Left lung (tissue), 4 donors: ENCODE measurements at regions not wholly inside any gene's neighbourhood (a gene's known extent, or its start where the extent isn't known, plus 50 kb on each side); places are given as distances from the start of the nearest gene placed in this dataset.

Experiments used
- ATAC-seq: fragments of 200-7000 bp; cut with Tn5 transposase; one replicate; pipeline ENCODE4 v1.9.1; 2020; ENCODE audit warnings: moderate library complexity
- DNase-seq, 4 donors: peaks; one replicate each; pipeline ENCODE4 v3.0.0-alpha.2; 2013 to 2020
- H3K27ac ChIP-seq, 2 donors: fragments of 200-600 bp; sonication (generic) in 1 of 2; one replicate each; pipeline versions ENCODE4 v1.5.0 to v1.8.0; 2020 to 2021
- H3K27me3 ChIP-seq, 2 donors: fragments of 200-600 bp; sonication (generic) in 1 of 2; one replicate each; pipeline versions ENCODE4 v1.5.0 to v1.8.0; 2020 to 2021
- H3K36me3 ChIP-seq, 2 donors: fragments of 200-600 bp; sonication (generic) in 1 of 2; one replicate each; pipeline versions ENCODE4 v1.5.0 to v1.8.0; 2020 to 2021
- H3K4me1 ChIP-seq, 2 donors: fragments of 200-600 bp; one replicate each; pipeline ENCODE4 v1.8.0; 2021
- H3K4me3 ChIP-seq, 2 donors: fragments of 200-600 bp; sonication (generic) in 1 of 2; one replicate each; pipeline versions ENCODE4 v1.5.0 to v1.8.0; 2020 to 2021; ENCODE audit warnings: mild to moderate bottlenecking in 1 of 2
- H3K9me3 ChIP-seq, 2 donors: fragments of 200-600 bp; sonication (generic) in 1 of 2; one replicate each; pipeline versions ENCODE4 v1.5.0 to v1.8.0; 2020 to 2021
- intact Hi-C, 2 donors: fragments of 100-400 bp; cut with DNase I; formaldehyde crosslinking; loops; one replicate each; pipeline versions ENCODE4 v1.11.2 to v1.14.2; 2022
- microRNA-seq, 2 donors: library from miRNA; unstranded; fragments of <30 nt; microRNA quantifications; one replicate each; pipeline ENCODE4, GENCODE V29; 2019
- TF ChIP-seq, protein P1 (sequence below), 2 donors: fragments of 200-600 bp; sonication (generic) in 1 of 2; IDR thresholded peaks; one replicate each; pipeline versions ENCODE4 v1.5.0 to v1.8.0; 2021; ENCODE audit warnings: antibody characterized with exemption in 2 of 2
- donor health status: DM: no; HTN: yes; CAD: no.
- donor health status: DM: no; HTN: no; CAD: no.

GRCh38 chr2:56132138-56132537 is 51.7 kb upstream of the CCDC85A start:
- no peaks in the 10 kb centered on the region for H3K36me3 ChIP-seq
- intact Hi-C loops, result no loop called here
- no peak overlapping the region for H3K27ac ChIP-seq
- no peaks in the 10 kb centered on the region for H3K4me1 ChIP-seq
- TF ChIP-seq, protein P1, sequence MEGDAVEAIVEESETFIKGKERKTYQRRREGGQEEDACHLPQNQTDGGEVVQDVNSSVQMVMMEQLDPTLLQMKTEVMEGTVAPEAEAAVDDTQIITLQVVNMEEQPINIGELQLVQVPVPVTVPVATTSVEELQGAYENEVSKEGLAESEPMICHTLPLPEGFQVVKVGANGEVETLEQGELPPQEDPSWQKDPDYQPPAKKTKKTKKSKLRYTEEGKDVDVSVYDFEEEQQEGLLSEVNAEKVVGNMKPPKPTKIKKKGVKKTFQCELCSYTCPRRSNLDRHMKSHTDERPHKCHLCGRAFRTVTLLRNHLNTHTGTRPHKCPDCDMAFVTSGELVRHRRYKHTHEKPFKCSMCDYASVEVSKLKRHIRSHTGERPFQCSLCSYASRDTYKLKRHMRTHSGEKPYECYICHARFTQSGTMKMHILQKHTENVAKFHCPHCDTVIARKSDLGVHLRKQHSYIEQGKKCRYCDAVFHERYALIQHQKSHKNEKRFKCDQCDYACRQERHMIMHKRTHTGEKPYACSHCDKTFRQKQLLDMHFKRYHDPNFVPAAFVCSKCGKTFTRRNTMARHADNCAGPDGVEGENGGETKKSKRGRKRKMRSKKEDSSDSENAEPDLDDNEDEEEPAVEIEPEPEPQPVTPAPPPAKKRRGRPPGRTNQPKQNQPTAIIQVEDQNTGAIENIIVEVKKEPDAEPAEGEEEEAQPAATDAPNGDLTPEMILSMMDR (IDR thresholded peaks at IDR 0.05), result peak in 1 of 2 donors; percentile 37
- H3K27me3 ChIP-seq, result no peaks in the 10 kb centered on the region
- ATAC-seq, result peak; percentile 64
- H3K9me3 ChIP-seq, result no peaks in the 10 kb centered on the region
- peak in 2 of 4 donors; percentile 30 to 51 for DNase-seq
- H3K4me3 ChIP-seq, result no peak overlapping the region

- intact Hi-C loops, result no loop called here
- Histone ChIP-seq H3K36me3 (no peaks in the 10 kb centered on the region), H3K4me1 (no peaks in the 10 kb centered on the region), H3K9me3 (no peaks in the 10 kb centered on the region), H3K27me3 (no peaks in the 10 kb centered on the region), H3K4me3 (no peak overlapping the region), H3K27ac (no peak overlapping the region)
- DNase-seq, result no peak
- TF ChIP-seq, protein P1 (IDR thresholded peaks at IDR 0.05), result no peak
- ATAC-seq, result no peak
Measured at GRCh38 chr2:56133441-56133840, 50.3 kb upstream of the CCDC85A start.

DNA sequence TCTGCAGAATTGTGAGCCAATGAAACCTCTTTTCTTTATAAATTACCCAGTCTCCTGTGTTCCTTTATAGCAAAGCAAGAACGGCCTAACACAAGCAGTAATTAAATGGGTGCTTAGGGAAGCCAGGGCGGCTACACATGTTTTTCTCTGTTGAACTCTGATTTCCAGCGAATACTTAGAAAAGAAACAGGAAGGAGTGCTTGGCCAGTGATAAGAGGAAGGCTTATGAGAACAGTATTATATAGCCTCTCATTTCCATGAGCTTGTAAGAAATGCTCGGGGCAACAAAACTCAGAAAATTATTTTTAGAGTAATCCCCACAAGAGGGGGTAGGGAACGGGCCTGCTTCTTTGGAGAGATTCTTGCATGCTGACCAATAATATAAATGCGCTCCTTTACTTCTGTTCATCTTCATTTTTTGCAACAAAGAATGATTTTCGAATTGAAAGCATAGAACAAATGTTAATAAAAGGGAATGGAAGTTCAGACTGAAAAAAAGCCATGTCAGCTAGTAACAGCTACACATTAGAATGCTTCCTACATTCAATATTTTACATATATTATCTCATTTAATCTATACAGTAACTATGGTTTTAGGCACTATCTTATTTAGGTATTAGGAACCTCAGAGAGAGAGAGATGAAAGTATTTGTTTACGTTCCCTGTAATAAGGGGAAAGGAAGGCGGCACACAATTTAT is 49.7 kb upstream of the CCDC85A start:
- DNase-seq (no peak), ATAC-seq (no peak)
- intact Hi-C loops, result no loop called here
- TF ChIP-seq, protein P1 (IDR thresholded peaks at IDR 0.05), result no peak
- no peaks in the 10 kb centered on the region for H3K36me3 ChIP-seq
- no peaks in the 10 kb centered on the region for H3K4me1 ChIP-seq
- H3K4me3 ChIP-seq, result no peak overlapping the region
- no peak overlapping the region for H3K27ac ChIP-seq
- H3K9me3 ChIP-seq, result no peaks in the 10 kb centered on the region
- H3K27me3 ChIP-seq, result no peaks in the 10 kb centered on the region

Small RNAs in the stretch of these regions (microRNA-seq; reads per million reads assigned to microRNA genes)
- gene MIR216A, result 0.34 to 0.82 reads per million in 2 donors
- 0 to 0.27 reads per million in 2 donors for gene MIR216B
- 1.5 to 2.3 reads per million in 2 donors for gene MIR217
